HG03196 (cell line): ENCODE measurements at regions not wholly inside any gene's neighbourhood (a gene's known extent, or its start where the extent isn't known, plus 50 kb on each side); places are given as distances from the start of the nearest gene placed in this dataset.

Source experiments
- ATAC-seq: cut with Tn5 transposase; IDR thresholded peaks from one replicate; pipeline ENCODE4 v1.9.1; 2021; ENCODE audit not compliant: unreplicated experiment

- ATAC-seq, result no peak
These were observed 279.8 kb downstream of the TNS1 start for GRCh38 chr2:217722883-217723472.

- ATAC-seq, result no peak
These were observed 285.1 kb downstream of the TNS1 start for GRCh38 chr2:217717646-217718045.

GRCh38 chr2:217715484-217715883, 287.3 kb downstream of the TNS1 start:
- no peak for ATAC-seq

GRCh38 chr2:217714287-217714751, 288.5 kb downstream of the TNS1 start:
- ATAC-seq, result no peak

GRCh38 chr2:217713395-217714286, 289.2 kb downstream of the TNS1 start:
- no peak for ATAC-seq

GRCh38 chr2:217712431-217712830, 290.4 kb downstream of the TNS1 start:
- no peak for ATAC-seq

GRCh38 chr2:217711188-217711587, 291.6 kb downstream of the TNS1 start:
- no peak for ATAC-seq

- no peak for ATAC-seq
These were observed 292.5 kb downstream of the TNS1 start for GRCh38 chr2:217710211-217710765.

GRCh38 chr2:217709478-217710210, 293.2 kb downstream of the TNS1 start:
- no peak for ATAC-seq

- ATAC-seq, result no peak
These were observed 295.6 kb downstream of the TNS1 start for GRCh38 chr2:217707131-217707611.

GRCh38 chr2:217706513-217706912, 296.3 kb downstream of the TNS1 start:
- no peak for ATAC-seq

- ATAC-seq, result no peak
These were observed 296.7 kb downstream of the TNS1 start for GRCh38 chr2:217706095-217706494.

- no peak for ATAC-seq
These were observed 297.3 kb downstream of the TNS1 start for GRCh38 chr2:217705461-217705860.

GRCh38 chr2:217703999-217704398, 298.8 kb downstream of the TNS1 start:
- no peak for ATAC-seq

GRCh38 chr2:217703102-217703501, 299.7 kb downstream of the TNS1 start:
- no peak for ATAC-seq

- no peak for ATAC-seq
These were observed 301.2 kb downstream of the TNS1 start for GRCh38 chr2:217701622-217702021.

GRCh38 chr2:217698691-217699090, 304.1 kb downstream of the TNS1 start:
- ATAC-seq, result no peak

- ATAC-seq, result no peak
These were observed 307.7 kb downstream of the TNS1 start for GRCh38 chr2:217695033-217695520.

- no peak for ATAC-seq
These were observed 308.5 kb downstream of the TNS1 start for GRCh38 chr2:217694291-217694690.

- ATAC-seq, result no peak
These were observed 309.4 kb downstream of the TNS1 start for GRCh38 chr2:217693363-217693762.
